Fibroblast of skin of left quadriceps (primary cell): ENCODE measurements at regions not wholly inside any gene's neighbourhood (a gene's known extent, or its start where the extent isn't known, plus 50 kb on each side); places are given as distances from the start of the nearest gene placed in this dataset.
"Not testable (repeated sequence)": the region's sequence is repeated elsewhere in the genome, so short reads cannot be mapped to it uniquely, and the experiment has no call there.

Experiments used
- DNase-seq, 2 experiments: peaks; one replicate each; pipeline ENCODE4 v3.0.0-alpha.2; 2013; ENCODE audit warnings: low read depth in 2 of 2

- not testable (repeated sequence) for DNase-seq
Observed at GRCh38 chr4:186847429-186848131, 123.9 kb upstream of the FAT1 start.

GRCh38 chr4:186848437-186848836 lies 124.8 kb upstream of the FAT1 start:
- DNase-seq = no peak

DNA sequence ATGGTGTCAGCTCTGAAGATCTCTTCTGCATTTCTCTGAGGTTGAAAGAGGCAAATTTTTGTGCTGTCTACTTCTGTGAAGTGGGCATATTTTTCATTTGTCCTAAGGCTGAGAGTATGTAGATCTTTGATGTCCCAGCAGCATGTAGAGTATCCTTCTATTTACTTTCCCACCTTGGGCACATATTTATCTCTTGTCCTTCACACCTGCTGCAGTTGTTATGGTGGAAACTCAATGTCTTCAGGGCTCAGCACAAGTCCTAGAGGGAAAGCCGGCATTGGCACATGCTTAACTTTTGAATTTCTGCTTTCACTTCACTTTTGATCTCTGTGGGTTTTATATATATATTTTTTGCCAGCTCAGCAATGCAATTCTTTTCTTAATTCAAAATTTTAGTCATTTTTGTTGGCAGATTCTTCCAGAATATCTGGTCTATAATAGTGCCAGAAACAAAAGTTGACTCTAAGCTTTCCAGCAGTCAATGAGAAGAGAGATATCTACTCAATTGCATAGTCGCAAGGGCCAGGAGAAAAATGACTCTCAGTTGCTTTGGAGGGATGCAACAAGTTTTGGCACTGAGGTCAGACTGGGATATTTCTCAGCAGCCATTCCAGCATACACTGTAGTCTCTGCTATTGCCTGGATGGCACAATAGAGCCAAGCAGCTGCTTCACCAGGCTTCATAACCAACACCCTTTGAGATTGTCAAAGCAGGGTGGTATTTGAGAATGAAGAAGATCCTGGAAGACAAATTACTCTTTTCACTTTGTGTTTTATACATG lies 127.8 kb upstream of the FAT1 start:
- no peak for DNase-seq

DNA sequence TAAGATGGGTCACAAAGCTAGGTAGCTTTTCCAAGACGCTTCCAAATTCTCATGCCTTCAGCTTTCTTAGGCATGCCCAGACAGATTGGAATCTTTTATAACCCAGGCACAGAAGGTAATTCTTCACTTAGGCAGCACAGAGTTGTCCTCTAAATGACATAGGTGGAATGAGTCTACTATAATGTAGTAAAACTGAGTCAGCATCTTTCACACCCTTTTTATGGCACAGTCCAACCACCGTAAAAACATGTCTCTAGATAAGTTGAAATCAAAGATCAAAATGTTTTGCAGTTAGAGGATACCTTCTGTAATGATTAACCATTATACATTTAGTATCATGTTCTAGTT lies 128.4 kb upstream of the FAT1 start:
- no peak for DNase-seq

GRCh38 chr4:186852964-186853391 lies 129.3 kb upstream of the FAT1 start:
- no peak for DNase-seq

DNA sequence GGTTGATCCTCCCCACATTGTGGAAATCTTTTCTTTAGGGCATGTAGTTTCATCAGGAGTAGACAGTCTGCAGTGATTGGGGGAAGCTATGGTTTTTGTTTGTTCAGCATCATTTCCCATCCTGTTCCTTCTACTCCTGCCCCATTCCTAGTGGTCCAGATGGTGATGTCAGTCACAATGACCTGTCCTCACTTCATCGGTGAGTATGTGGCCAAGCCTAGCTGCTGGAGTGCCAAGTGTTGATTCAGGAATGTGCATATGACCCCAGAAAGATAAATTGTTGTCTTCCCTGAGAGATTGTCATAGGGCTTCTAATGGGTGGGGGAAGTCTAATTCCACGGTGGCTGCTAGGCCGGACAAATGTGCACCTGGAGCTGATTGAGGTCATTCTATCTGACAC lies 130.6 kb upstream of the FAT1 start:
- DNase-seq = no peak

- DNase-seq = no peak
Observed at GRCh38 chr4:186855111-186855510, 131.5 kb upstream of the FAT1 start.

- DNase-seq = no peak
Observed at GRCh38 chr4:186857793-186858192, 134.1 kb upstream of the FAT1 start.

- DNase-seq = no peak
Observed at GRCh38 chr4:186858355-186858754, 134.7 kb upstream of the FAT1 start.

GRCh38 chr4:186859420-186859819 lies 135.8 kb upstream of the FAT1 start:
- DNase-seq = no peak

- DNase-seq = no peak
Observed at GRCh38 chr4:186861317-186861716, 137.7 kb upstream of the FAT1 start.

GRCh38 chr4:186871856-186872255 lies 148.2 kb upstream of the FAT1 start:
- no peak for DNase-seq

GRCh38 chr4:186873095-186873494 lies 149.4 kb upstream of the FAT1 start:
- DNase-seq = not testable (repeated sequence)

DNA sequence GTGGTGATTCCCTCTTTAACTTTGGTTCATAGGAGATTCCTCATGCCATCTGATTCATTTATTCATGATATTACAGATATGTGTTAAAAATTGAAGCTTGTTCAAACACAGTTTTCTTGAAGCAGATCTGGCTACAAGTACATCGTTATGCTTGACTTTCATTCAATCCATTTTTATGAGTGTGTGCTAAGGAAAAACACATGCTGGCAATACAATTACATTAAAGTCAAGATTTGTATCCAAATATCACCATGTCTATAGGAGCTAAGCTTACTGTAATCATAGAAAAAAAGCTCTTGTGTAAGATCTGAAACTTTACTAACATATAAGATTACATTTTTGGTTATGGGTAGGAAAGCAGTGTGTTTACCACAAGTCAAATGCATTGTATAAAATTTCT lies 151.8 kb upstream of the FAT1 start:
- no peak for DNase-seq

GRCh38 chr4:186876961-186877626 lies 153.4 kb upstream of the FAT1 start:
- DNase-seq = no peak

DNA sequence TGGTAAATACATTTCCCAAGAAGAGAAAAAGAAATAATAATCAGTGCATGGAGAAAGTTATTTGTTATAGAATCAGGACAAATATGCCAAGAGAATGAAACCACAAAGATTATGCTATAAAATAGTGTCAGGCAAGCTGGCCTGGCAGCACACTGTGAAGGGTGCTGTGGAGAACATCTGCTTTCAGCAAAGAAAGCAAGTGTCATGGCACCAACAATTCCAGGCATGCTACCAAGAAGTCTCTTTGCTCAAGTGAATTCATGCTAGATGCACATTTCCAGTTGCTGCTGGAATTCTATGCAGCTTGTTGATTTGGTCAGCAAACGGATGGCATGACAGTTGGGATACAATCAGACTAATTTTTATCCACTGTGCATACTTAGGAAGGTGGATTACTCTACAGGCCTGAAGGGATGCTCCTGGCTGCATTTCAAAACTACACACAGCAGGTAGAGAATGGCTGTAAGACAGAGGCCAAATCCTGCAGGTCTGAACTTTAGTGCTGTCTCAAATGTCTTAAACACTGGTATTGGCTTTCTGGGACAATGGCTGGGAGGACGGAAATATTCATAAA lies 154.6 kb upstream of the FAT1 start:
- DNase-seq = no peak

DNA sequence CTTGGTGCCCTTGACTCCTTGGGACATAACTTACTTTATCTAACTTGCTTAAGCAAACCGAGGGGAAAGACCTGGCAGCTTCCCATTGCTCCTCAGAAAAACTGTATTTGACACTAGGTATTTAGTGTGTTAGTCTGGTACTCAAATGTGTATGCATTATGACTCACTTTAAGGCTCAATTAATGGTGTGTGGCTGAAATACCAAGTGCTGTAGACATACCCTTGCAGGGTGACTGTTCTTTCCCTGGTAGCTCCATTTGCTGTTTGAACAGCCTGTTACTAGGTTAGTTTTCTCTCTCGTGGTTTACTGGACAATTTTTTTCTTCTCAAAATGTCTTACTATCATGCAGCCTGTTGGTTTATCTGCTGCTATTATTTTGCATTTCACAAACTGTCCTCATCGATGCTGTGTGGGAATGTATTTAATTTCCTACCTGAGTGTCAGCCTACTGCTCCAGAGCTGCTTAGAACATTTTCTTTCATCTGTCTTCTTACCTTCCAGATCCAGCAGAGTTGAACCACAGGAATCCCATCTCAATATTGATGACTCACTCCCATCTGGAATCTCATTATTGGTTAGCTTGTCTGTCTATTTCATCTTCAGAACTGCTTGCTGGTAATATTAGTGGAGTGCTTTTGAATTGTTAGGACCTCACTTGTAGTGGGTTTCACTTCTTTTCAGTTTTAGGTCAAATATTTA lies 158.0 kb upstream of the FAT1 start:
- peak; percentile 53 to 58 for DNase-seq

GRCh38 chr4:186882293-186882692 lies 158.6 kb upstream of the FAT1 start:
- DNase-seq = no peak

GRCh38 chr4:186885289-186885688 lies 161.6 kb upstream of the FAT1 start:
- DNase-seq = no peak

DNA sequence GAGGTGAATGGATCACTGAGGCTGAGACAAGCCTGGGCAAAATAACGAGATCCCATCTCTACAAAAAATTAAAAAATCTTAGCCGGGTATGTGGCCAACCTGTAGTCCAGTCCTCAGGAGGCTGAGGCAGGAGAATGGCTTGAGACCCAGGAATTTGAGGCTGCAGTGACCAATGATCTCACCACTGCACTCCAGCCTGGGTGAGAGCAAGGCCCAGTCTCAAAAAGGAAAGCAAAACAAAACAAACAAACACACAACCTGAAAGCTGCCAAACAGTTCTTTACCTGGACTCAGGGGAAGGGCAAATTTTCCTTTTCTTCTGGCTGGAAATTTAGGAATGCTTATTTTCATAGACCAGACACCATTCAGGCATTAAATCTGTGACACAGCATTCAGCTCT lies 163.1 kb upstream of the FAT1 start:
- no peak for DNase-seq

DNA sequence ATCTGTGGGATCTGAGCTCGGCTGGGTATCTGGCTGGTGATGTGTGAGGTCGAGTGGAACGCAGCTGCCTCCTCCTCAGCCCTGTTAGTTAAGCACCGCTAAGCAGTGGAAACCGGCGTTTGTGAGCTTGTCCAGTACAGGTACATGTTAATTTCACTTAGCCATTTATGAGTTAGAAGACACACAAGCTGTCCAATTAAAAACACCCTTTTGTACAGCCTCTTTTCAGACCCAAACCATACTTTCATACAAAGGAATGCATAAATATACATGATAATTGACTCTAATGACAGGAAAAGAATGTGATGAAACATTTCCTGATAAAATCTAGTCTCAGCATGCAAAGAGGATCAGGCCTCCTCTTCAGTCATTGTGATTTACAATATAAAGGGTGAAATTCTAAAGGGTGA lies 163.6 kb upstream of the FAT1 start:
- DNase-seq = peak in 1 of 2 experiments; percentile 13

- DNase-seq = no peak
Observed at GRCh38 chr4:186887752-186888151, 164.1 kb upstream of the FAT1 start.
